NCI-H2196 (cell line): ENCODE measurements at regions not wholly inside any gene's neighbourhood (a gene's known extent, or its start where the extent isn't known, plus 50 kb on each side); places are given as distances from the start of the nearest gene placed in this dataset.
"Not testable (repeated sequence)": the region's sequence is repeated elsewhere in the genome, so short reads cannot be mapped to it uniquely, and the experiment has no call there.

Source experiments
- DNase-seq: peaks from one replicate; lab custom pipeline; 2025; ENCODE audit not compliant: unreplicated experiment; lab: John Stamatoyannopoulos, UW

- DNase-seq = no peak
Measured at GRCh38 chr2:176790468-176790867, 422.1 kb upstream of the HNRNPA3 start.

GRCh38 chr2:176793792-176794191, 418.8 kb upstream of the HNRNPA3 start:
- no peak for DNase-seq

GRCh38 chr2:176794392-176794791, 418.2 kb upstream of the HNRNPA3 start:
- DNase-seq = no peak

- no peak for DNase-seq
Measured at GRCh38 chr2:176795823-176796222, 416.8 kb upstream of the HNRNPA3 start.

- not testable (repeated sequence) for DNase-seq
Measured at GRCh38 chr2:176796677-176797076, 415.9 kb upstream of the HNRNPA3 start.

GRCh38 chr2:176804392-176804791, 408.2 kb upstream of the HNRNPA3 start:
- peak; percentile 37 for DNase-seq

DNA sequence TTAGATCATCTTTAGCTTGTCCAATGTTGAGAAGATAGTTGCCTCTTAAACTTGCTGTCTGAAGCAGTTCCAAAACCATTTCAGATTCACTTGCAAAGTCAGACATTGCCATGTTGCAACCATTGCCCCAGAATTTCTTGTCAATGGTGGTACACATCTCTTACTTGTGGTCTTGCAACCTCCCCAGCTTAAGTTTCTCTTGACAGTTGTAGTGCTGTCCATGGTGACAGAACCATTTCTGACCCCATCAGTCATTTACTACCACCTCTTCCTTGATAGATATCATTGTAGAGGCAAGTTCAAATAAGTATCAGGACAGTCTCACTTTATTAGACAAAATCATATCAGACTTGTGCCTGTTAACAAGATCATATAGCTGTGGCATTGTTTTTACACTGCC, 407.2 kb upstream of the HNRNPA3 start:
- DNase-seq = no peak

DNA sequence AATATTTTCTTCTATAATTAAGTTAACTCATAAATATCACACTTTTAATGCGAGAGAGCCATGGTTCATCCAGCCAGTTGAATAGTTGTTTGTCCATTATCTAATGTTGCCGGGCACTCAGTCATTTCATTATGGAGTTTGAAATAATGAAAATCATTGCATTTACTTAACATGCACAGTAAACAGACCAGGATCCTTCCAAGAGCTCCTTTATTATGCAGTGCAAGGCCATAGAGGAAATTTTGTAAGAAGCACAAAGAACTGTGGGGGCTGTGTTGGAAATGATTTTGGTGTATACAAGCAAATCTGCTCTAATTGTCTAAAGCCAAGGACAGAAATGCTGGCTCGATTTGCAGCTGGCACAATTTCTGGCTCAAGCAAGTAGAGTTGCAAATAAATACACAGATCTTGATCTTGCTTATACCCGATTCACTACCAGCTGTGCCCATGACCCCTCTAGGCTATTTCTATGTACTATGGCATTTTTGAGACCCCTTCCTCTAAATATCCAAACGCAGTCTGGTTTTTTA, 400.3 kb upstream of the HNRNPA3 start:
- no peak for DNase-seq

DNA sequence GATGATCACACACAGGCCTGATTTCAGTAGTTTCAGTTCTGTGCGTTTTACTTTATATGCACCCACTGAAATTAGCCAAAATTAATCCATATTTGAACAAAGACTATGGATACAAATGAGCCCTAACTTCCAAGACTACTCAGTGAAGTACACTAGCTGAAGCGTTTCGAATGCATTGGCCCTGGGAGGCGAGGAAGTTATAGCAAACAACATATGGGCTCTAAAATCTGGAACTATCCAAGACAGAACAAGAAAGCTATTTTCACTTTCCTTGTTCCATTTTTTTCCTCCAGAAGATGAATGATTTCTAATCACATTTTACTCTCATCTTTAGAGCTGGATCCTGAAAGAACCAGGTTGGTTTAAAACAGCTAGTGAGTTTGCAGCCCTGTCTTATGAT, 399.4 kb upstream of the HNRNPA3 start:
- no peak for DNase-seq

DNA sequence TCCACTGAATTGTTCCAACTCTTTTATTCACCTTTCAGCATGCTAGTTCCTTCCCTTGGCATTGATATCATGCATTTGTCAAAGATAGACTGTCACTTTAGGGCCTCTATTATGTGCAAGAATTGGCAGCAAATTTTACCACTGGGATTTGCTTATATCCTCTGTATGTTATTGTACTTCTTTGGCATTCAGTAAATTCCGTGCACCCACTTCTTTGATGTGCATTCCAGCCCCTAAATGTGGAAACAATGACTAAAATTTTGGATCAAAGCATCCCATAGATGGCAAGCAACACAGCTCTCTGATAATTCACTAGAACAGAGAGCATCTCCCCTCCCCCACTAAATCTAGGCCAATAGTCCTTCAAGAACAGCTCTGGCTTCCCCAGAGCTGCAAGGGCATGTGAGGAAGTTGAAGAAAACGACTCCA, 399.0 kb upstream of the HNRNPA3 start:
- DNase-seq = no peak

GRCh38 chr2:176814274-176814673, 398.3 kb upstream of the HNRNPA3 start:
- DNase-seq = no peak

DNA sequence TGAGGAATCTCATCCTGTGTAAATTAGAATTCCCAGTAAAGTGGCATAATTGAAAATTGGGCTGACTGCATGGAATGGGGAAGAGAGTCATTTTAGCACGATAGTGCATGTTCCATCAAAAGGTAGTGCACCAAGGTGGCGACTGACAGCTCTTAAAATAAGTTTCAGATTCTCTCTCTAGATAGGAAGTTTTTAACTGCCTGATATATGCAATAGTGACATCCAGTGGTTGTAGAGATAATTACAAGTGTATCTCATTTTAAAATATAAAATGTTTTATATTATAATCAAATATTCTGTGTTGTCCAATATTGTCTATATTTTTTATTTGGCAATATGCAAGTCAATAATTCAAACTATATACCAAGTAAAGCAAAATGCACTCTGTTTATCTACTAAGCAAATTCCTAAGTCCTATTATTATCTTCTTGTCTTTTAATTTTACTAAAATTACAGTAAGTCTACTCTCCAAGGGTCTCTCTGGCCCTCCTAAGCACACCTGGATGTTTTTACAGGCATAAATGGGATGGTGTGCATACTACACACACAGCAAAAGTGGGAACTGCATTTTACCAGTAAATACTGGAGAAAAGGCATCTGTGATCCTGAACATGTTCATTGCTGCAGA, 397.7 kb upstream of the HNRNPA3 start:
- DNase-seq = peak; percentile 49

DNA sequence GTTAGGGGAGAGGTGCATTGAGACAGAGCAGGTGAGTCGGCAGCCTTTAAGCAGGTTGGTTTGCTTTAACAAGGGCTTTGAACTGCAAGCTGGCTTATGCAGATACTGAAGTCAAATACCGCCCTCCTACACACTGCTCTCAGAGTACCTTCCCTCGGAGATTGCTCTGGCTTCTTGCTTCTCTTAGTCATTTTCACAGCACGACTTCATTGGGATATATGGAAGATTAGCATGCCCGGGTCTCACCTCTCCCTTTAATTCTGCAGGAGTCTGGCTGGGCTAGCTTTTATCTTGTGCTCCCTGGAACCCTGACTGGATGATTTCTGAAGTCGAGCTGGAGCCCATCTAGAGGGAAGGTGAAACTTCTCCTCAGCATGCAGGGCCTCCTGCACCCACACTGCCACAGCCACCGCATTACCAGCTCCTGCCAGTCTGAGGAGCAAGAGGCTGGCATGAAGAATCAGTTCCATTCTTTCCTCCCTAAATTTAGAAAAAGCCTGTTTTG, 395.5 kb upstream of the HNRNPA3 start:
- DNase-seq = peak; percentile 45

DNA sequence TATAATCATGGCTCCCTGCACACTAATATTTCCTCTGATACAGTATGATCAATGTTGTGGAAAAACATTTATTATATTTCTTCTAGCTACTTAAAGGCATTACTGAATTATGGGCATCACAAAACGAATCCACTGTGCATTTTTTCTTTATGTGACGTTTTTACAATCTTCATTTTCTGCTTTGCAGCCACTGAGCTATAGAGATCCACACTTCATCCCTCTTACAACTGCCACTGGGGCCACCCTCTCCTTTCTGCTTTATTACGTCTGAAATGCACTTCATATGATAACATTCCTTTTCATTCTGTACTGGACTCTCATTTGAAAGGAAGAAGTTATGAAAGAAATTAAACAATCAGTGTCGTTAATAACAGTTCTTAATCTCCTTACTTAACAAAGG, 394.5 kb upstream of the HNRNPA3 start:
- no peak for DNase-seq

DNA sequence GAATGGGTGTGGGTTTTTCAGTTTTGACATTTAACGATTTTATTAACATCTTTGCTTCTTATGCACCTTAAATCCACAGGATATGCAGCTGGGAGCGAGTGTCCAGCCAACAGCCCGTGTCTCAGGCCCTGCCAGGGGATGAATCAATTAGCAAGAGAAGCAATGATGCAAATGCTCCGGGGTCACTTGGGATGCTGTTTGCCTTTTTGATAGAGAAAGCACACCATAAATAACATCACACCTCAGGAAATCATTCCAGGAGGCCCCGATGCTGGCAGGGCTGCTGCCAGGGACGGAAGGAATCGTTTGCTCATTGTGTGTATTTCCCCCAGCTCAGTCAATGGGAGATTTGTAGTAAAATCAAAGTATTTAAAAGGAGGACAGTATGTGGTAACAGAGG, 394.0 kb upstream of the HNRNPA3 start:
- DNase-seq = no peak

DNA sequence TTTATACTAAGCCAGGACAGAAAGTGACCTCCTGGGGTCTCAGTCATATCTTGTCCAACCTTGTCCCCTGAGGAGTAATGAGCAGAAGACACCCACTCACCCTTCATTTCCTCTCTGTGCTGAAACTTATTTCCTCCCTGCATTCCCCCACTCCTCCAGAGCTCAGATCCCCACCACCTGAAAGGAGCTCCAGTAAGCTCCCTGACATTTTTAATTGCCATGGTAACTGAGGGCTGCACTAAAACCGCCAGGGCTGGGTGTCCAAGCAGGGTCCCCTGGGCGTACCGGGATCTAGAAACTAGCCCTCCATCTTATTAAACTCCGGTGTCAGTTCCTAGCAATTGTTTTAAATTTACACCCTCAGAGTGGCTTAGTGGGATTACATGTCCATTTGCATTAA, 393.3 kb upstream of the HNRNPA3 start:
- no peak for DNase-seq

GRCh38 chr2:176820371-176820932, 392.1 kb upstream of the HNRNPA3 start:
- no peak for DNase-seq

- DNase-seq = no peak
Measured at GRCh38 chr2:176821350-176821749, 391.2 kb upstream of the HNRNPA3 start.

- no peak for DNase-seq
Measured at GRCh38 chr2:176822060-176822459, 390.5 kb upstream of the HNRNPA3 start.

DNA sequence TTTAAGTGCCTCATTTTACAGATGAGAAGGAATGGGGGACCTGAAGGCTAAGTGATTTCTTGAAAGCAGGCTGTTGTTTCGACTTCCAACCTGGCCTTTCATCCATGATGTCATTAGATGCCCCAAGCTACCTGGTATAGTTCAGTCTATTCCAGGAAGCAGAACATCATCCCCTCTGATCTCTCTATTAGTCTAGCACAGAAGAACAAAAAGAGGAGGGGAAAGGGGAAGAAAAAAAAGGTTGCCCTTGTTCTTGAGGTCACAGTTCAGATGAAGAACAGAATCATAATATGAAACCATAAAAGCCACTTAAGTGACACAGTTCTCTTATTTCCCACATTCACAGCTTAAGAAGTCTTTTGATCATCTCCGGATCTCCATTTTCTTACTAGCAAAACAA, 386.2 kb upstream of the HNRNPA3 start:
- DNase-seq = no peak

DNA sequence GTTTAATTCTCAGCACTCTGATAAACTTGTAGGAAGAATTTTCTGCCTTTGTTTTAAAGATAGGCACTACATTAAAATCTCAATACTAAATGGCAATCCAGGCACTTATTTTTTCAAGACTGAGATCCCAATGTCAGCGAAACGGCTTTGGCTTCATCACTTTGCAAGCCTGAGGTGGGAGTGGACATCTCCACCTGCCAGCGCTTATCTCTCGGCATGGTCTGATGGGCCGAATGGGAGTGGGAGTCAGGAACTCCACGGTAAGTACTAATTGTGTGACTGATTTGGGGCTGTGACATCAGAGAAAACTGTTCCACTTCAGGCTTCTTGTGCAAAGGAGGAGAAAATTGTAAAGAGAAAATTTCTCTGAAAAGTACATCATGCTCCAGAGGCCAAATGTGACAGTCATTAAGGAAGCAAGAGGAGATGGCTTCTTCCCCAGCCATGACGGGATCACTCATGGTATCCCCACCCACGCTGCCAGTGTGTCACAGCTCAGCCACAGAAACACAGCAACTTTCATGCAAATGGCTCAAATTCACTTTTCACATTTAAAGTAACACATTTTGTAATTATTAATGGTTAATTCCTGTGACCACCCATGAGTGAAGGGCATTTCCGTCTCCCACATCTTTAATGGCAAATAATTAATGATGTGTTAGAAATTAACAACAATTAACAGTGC, 385.5 kb upstream of the HNRNPA3 start:
- no peak for DNase-seq

DNA sequence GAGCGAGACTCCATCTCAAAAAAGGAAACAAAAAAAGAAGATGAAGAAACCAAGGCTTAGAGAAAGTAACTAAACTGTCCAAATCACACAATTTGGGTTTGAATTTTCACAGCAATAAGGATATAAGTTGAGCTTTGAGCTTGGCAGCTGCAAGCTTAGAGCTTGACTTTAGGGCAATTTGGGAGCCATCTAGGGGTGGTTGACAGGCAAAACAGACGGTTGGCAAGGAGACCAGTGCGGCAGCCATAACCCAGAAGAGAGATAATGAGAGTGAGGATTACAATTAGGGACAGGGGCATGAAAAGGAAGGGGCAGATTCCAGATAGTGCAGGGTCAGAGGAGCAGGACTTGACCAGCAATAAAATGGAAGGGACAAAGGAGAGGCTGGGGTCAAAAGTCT, 382.2 kb upstream of the HNRNPA3 start:
- DNase-seq = peak; percentile 9
